Effector memory CD4-positive, alpha-beta T cell (primary cell): ENCODE measurements at regions not wholly inside any gene's neighbourhood (a gene's known extent, or its start where the extent isn't known, plus 50 kb on each side); places are given as distances from the start of the nearest gene placed in this dataset.

Experiments used
- DNase-seq, 3 donors: peaks; one replicate each; pipeline ENCODE4 v3.0.0-alpha.2; 2020
- H3K27ac ChIP-seq: 2 replicates; pipeline ENCODE4 v1.7.0; 2013; ENCODE audit warnings: mild to moderate bottlenecking, low read length, moderate library complexity; ENCODE audit not compliant: insufficient read depth, poor library complexity, severe bottlenecking
- H3K27me3 ChIP-seq: replicated peaks from 2 replicates; pipeline ENCODE4 v1.7.0; 2013; ENCODE audit warnings: mild to moderate bottlenecking, low read length; ENCODE audit not compliant: insufficient read depth, control insufficient read depth, poor library complexity, severe bottlenecking
- H3K36me3 ChIP-seq: 2 replicates; pipeline ENCODE4 v1.7.0; 2013; ENCODE audit warnings: mild to moderate bottlenecking, low read length, moderate library complexity; ENCODE audit not compliant: control insufficient read depth, insufficient read depth
- H3K4me1 ChIP-seq: 2 replicates; pipeline ENCODE4 v1.7.0; 2013; ENCODE audit warnings: low read length, mild to moderate bottlenecking; ENCODE audit not compliant: control insufficient read depth, insufficient read depth, poor library complexity, severe bottlenecking
- H3K4me3 ChIP-seq: 2 replicates; pipeline ENCODE4 v1.7.0; 2013; ENCODE audit warnings: low read length, low read depth, mild to moderate bottlenecking; ENCODE audit not compliant: insufficient read depth, poor library complexity, severe bottlenecking
- H3K9me3 ChIP-seq: 2 replicates; pipeline ENCODE4 v1.7.0; 2013; ENCODE audit warnings: mild to moderate bottlenecking, low read length, moderate library complexity; ENCODE audit not compliant: control insufficient read depth

DNA sequence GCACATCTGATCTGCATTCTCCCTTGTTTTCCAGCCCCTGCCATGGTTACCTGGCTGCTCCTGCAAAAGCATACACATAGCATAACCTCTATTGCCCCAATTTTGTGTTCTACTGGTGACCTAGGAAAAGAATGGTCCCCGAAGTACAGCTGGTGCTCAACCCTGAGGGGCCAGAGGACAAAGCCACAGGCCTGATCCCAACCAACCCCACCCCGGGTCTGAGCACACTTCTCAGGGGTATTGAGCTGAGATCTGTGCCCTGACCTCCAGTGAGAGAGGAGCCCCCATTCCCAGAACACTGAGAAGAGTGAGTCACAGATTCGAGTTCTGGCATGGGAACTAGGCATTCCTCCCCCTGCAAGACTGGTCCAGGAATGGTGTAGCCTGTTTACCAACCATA is 465.5 kb upstream of the ACTRT1 start:
- no peak overlapping the region for H3K27ac ChIP-seq
- no peaks in the 10 kb centered on the region for H3K4me1 ChIP-seq
- H3K36me3 ChIP-seq = no peaks in the 10 kb centered on the region
- H3K4me3 ChIP-seq = no peak overlapping the region
- DNase-seq = no peak
- no peaks in the 10 kb centered on the region for H3K27me3 ChIP-seq
- no peaks in the 10 kb centered on the region for H3K9me3 ChIP-seq

DNA sequence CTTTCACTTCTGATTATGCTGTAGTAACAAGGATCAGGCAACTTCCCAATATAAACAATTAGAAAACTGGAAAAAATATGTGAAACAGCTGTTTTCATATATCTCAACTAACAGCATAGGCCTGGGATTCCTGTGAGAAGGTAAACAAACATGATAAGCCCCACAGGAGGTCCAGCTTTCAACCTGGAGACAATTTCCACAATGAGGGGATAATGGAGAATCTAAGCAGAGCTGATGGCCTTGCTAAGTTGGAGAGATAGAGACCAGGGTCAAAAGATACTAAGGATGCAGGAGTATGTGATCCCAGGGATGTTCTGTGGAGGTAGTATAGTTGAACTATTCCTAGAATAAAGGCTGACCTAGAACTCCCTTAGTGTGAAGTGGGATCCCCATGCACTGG is 452.3 kb upstream of the ACTRT1 start:
- no peak for DNase-seq

DNA sequence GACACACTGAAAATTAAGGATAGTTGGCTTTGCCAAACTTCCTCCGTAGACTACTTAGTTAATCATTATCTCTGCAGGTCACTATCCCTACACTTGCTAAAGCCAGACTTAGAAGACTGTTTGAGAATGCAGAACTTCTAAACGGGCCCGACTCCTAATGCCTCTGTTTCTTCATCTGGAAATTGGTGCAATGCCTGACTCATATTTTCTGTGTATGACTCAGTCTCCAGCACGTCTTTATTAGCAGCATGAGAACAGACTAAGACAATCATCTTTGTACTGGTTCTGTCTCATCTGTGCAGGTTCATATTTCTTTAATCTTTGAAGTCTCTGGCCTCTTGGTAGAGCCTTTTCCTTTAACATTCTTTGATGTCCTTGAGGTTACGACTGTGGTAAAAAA is 411.9 kb upstream of the ACTRT1 start:
- DNase-seq = no peak
- H3K4me3 ChIP-seq = no peak overlapping the region
- no peak overlapping the region for H3K27ac ChIP-seq
- H3K9me3 ChIP-seq = no peaks in the 10 kb centered on the region
- no peaks in the 10 kb centered on the region for H3K4me1 ChIP-seq
- H3K36me3 ChIP-seq = no peaks in the 10 kb centered on the region
- no peaks in the 10 kb centered on the region for H3K27me3 ChIP-seq

More for the DNA sequence above, 452.3 kb upstream of the ACTRT1 start:
- H3K36me3 ChIP-seq = no peaks in the 10 kb centered on the region
- no peaks in the 10 kb centered on the region for H3K9me3 ChIP-seq
- H3K4me1 ChIP-seq = no peaks in the 10 kb centered on the region
- H3K27me3 ChIP-seq = no peaks in the 10 kb centered on the region
- no peak overlapping the region for H3K27ac ChIP-seq
- no peak overlapping the region for H3K4me3 ChIP-seq

DNA sequence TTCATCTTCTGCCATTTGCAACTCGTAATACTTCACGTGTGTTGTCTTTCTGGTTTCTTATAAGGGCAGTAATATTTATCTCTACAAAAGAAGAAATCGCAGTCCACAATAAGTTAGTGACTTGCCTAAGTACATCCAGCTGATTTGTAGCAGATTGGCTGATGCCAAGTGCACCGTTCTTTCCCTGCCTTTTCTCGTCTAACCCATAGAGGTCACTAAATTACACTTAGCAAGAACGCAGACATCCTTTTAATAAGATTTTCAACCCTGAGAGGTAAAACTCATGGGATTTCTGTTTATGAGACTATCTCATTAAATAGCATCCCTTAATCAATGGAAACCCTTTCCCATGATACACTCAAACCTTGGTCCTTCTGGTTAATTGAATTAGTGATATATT is 408.6 kb upstream of the ACTRT1 start:
- no peak overlapping the region for H3K27ac ChIP-seq
- H3K4me1 ChIP-seq = no peaks in the 10 kb centered on the region
- DNase-seq = no peak
- no peaks in the 10 kb centered on the region for H3K9me3 ChIP-seq
- no peak overlapping the region for H3K4me3 ChIP-seq
- no peaks in the 10 kb centered on the region for H3K36me3 ChIP-seq
- no peaks in the 10 kb centered on the region for H3K27me3 ChIP-seq

DNA sequence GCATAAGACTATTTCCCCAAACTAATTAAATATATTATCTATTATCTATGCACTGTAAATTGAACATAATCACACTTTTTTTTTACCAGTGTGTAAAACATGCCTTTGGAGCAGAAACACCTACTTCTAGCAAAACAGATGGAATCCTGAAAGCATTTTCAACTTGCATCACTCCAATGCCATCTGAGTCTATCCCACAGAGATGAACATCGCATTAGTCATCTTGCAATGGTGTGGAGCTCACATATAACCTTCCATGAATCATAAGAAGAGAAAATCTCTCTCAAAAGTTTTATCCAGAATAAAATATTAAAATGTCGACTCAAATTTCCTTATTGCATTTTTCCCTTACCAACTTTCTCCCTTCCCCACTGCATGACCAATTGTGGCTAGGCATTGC is 406.7 kb upstream of the ACTRT1 start:
- DNase-seq = no peak
- Histone ChIP-seq H3K36me3 (no peaks in the 10 kb centered on the region), H3K9me3 (no peaks in the 10 kb centered on the region), H3K4me1 (no peaks in the 10 kb centered on the region), H3K27me3 (no peaks in the 10 kb centered on the region), H3K4me3 (no peak overlapping the region), H3K27ac (no peak overlapping the region)

DNA sequence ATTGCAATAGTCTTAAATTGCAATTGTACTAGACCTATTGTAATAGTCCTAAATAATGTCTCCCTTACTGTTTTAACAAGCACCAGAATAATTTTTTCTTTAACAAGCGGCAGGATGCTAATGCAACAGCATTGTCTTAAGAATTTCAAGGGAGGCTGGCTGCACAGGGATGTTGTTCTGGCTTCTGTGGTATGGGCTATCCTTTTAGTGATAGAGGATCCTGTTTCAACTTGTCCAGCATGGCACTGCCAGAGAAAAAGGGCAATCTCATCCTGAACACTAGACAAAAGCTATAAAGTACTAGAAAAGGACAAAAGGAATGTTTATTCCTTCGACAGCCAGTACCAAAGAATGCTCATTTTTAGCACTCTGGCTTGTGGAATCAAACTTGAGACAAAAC is 405.5 kb upstream of the ACTRT1 start:
- Histone ChIP-seq H3K4me3 (no peak overlapping the region), H3K27me3 (no peaks in the 10 kb centered on the region), H3K27ac (no peak overlapping the region), H3K36me3 (no peaks in the 10 kb centered on the region), H3K4me1 (no peaks in the 10 kb centered on the region), H3K9me3 (no peaks in the 10 kb centered on the region)
- DNase-seq = no peak

DNA sequence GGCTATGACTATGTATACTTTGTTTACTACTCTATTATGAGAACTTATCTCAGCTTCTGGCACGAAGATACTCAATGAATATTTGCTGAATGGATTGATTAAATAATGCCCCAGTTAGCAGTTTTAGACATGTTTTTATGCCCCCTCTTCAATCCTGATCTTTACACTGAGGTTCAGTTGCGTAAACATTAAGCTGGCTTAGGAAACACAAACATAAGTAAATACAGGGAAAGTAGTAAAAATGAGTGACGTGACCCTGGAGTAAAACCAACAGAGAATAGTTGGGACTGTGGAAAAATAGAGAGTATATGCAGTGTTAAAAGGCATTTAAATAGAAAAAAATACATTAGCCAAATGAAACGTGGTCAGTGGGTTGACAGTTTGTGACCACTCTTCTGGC is 387.0 kb upstream of the ACTRT1 start:
- no peaks in the 10 kb centered on the region for H3K27me3 ChIP-seq
- H3K4me3 ChIP-seq = no peak overlapping the region
- no peaks in the 10 kb centered on the region for H3K4me1 ChIP-seq
- no peak for DNase-seq
- no peak overlapping the region for H3K27ac ChIP-seq
- no peaks in the 10 kb centered on the region for H3K36me3 ChIP-seq
- no peaks in the 10 kb centered on the region for H3K9me3 ChIP-seq

DNA sequence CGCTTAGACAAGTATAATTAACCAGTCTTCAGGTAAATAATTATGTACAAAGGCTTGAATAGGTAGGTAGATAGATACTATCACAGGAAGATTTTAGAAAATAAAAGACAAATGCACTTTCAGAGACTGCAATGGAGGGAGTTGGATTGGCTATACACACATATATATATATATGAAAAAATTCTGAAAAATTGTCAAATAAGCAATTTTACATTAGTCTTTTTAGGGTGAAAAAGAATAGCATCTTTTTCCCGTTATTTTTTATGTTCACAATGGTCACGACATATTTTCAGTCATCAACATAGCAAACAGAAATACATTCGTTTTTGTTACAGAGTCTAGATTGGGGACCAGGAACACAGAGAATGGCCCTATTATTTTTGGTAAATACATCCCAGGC is 385.9 kb upstream of the ACTRT1 start:
- H3K27ac ChIP-seq = no peak overlapping the region
- no peaks in the 10 kb centered on the region for H3K36me3 ChIP-seq
- no peak overlapping the region for H3K4me3 ChIP-seq
- H3K27me3 ChIP-seq = no peaks in the 10 kb centered on the region
- DNase-seq = no peak
- no peaks in the 10 kb centered on the region for H3K9me3 ChIP-seq
- H3K4me1 ChIP-seq = no peaks in the 10 kb centered on the region

DNA sequence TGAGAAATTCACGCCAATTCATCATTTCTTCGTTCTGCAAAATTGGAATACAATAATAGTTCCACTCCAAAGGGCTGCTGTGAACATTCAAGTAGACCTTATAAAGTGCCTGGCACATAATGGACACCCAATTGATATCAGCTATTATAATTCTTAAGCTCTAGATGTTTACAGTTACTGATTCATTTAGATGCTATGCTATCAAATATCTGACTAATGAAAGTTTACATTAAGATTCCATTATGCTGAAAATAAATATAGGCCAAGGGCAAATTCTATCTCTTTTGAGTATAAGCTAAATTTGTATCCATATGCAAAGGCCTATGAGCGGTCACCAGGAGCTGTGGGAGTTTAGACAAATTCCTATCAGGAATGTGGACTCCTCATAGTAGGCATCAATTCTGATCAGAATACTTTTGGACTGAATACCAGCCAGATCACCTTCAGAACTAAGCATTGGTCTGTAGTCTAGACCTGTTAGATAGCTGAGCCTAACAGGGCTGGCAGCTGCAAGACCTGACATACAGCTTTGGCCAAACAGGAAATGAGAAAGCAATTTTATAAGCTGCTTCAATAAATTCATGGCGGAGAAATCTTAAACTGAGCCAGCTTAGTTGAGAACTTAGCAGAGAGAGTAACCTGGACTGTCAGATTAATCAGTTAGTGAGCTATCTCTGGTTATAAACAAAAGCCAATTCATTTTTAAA is 384.3 kb upstream of the ACTRT1 start:
- no peaks in the 10 kb centered on the region for H3K4me1 ChIP-seq
- no peak overlapping the region for H3K4me3 ChIP-seq
- no peak for DNase-seq
- no peaks in the 10 kb centered on the region for H3K27me3 ChIP-seq
- no peak overlapping the region for H3K27ac ChIP-seq
- no peaks in the 10 kb centered on the region for H3K36me3 ChIP-seq
- H3K9me3 ChIP-seq = no peaks in the 10 kb centered on the region

DNA sequence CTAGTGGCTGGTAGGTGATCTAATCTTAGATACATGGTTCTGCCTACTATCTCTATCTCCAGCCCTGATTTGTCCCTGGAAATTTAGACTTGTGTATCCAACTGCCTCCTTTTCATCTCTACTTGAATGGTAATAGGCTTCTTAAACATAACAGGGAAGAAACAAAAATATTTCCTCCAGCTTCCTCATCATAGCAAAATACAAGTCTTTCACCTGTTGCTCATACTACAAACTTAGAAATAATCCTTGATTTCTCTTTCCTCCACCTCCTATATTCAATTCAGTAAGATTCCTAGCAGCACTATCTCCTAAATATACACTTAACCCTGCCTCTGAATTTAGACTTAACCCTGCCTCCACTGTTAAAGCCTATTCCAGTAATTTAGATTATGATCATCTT is 373.3 kb upstream of the ACTRT1 start:
- Histone ChIP-seq H3K27me3 (no peaks in the 10 kb centered on the region), H3K4me1 (no peaks in the 10 kb centered on the region), H3K9me3 (no peaks in the 10 kb centered on the region), H3K4me3 (no peak overlapping the region), H3K27ac (no peak overlapping the region), H3K36me3 (no peaks in the 10 kb centered on the region)
- no peak for DNase-seq
